Neural cell (in vitro differentiated cells): ENCODE measurements at regions not wholly inside any gene's neighbourhood (a gene's known extent, or its start where the extent isn't known, plus 50 kb on each side); places are given as distances from the start of the nearest gene placed in this dataset.

Experiments used
- EP300 ChIP-seq: fragments of 450-650 bp; conservative IDR thresholded peaks from 2 replicates; pipeline ENCODE4 v1.6.1; 2014; ENCODE audit warnings: antibody characterized with exemption, mild to moderate bottlenecking, moderate library complexity; ENCODE audit not compliant: poor library complexity, severe bottlenecking
- EZH2 ChIP-seq: fragments of 200-600, 300-800 bp; shearing (Covaris generic), sonication (generic); IDR thresholded peaks from 2 replicates; pipeline ENCODE4 v1.6.1; 2014; ENCODE audit warnings: antibody characterized with exemption, low read length, borderline replicate concordance, mild to moderate bottlenecking; ENCODE audit not compliant: insufficient read depth, poor library complexity, severe bottlenecking
- SMC3 ChIP-seq: fragments of 450-650 bp; conservative IDR thresholded peaks from 2 replicates; pipeline ENCODE4 v1.6.1; 2014; ENCODE audit warnings: antibody characterized with exemption, mild to moderate bottlenecking, moderate library complexity; ENCODE audit not compliant: poor library complexity
- TAF1 ChIP-seq: IDR thresholded peaks from 2 replicates; pipeline ENCODE4 v1.6.1; 2012; ENCODE audit warnings: low read depth
- TF ChIP-seq, protein P1 (sequence below): fragments of 450-650 bp; IDR thresholded peaks from 2 replicates; pipeline ENCODE4 v1.5.1; 2014; ENCODE audit warnings: antibody characterized with exemption, mild to moderate bottlenecking, moderate library complexity; ENCODE audit not compliant: poor library complexity, severe bottlenecking
- TF ChIP-seq, protein P2 (sequence below): IDR thresholded peaks from 2 replicates; pipeline ENCODE4 v1.6.1; 2012; ENCODE audit warnings: borderline replicate concordance

DNA sequence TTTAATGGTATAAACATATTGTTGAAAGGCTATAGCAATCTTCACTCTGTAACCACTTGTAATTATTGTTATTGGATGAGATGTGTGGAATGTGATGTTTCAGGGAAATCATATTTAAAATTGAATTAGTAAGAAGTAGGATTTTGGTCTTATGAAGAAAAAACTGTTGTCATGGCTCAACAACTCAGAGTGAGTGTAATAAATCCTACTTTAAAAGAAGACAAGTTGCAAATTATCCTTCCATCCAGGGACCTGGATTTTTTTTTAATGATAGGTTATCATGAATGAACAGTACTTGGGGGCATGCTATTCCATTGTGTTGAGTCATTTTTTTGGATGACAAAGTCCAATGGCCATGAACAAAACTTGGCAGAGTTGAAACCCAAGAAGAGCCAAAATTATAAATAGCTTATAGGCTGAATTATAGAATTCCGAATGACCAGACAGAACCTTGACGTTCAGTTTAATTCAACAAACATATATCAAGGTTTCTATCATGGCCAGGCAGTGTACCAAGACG is 625.5 kb upstream of the ZNF717 start:
- TF ChIP-seq, protein P1, sequence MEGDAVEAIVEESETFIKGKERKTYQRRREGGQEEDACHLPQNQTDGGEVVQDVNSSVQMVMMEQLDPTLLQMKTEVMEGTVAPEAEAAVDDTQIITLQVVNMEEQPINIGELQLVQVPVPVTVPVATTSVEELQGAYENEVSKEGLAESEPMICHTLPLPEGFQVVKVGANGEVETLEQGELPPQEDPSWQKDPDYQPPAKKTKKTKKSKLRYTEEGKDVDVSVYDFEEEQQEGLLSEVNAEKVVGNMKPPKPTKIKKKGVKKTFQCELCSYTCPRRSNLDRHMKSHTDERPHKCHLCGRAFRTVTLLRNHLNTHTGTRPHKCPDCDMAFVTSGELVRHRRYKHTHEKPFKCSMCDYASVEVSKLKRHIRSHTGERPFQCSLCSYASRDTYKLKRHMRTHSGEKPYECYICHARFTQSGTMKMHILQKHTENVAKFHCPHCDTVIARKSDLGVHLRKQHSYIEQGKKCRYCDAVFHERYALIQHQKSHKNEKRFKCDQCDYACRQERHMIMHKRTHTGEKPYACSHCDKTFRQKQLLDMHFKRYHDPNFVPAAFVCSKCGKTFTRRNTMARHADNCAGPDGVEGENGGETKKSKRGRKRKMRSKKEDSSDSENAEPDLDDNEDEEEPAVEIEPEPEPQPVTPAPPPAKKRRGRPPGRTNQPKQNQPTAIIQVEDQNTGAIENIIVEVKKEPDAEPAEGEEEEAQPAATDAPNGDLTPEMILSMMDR: no peak
- TF ChIP-seq SMC3 (no peak), EP300 (no peak), EZH2 (no peak), TAF1 (no peak)
- TF ChIP-seq, protein P2, sequence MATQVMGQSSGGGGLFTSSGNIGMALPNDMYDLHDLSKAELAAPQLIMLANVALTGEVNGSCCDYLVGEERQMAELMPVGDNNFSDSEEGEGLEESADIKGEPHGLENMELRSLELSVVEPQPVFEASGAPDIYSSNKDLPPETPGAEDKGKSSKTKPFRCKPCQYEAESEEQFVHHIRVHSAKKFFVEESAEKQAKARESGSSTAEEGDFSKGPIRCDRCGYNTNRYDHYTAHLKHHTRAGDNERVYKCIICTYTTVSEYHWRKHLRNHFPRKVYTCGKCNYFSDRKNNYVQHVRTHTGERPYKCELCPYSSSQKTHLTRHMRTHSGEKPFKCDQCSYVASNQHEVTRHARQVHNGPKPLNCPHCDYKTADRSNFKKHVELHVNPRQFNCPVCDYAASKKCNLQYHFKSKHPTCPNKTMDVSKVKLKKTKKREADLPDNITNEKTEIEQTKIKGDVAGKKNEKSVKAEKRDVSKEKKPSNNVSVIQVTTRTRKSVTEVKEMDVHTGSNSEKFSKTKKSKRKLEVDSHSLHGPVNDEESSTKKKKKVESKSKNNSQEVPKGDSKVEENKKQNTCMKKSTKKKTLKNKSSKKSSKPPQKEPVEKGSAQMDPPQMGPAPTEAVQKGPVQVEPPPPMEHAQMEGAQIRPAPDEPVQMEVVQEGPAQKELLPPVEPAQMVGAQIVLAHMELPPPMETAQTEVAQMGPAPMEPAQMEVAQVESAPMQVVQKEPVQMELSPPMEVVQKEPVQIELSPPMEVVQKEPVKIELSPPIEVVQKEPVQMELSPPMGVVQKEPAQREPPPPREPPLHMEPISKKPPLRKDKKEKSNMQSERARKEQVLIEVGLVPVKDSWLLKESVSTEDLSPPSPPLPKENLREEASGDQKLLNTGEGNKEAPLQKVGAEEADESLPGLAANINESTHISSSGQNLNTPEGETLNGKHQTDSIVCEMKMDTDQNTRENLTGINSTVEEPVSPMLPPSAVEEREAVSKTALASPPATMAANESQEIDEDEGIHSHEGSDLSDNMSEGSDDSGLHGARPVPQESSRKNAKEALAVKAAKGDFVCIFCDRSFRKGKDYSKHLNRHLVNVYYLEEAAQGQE: no peak
